Omental fat pad (tissue), 3 donors: ENCODE measurements at regions not wholly inside any gene's neighbourhood (a gene's known extent, or its start where the extent isn't known, plus 50 kb on each side); places are given as distances from the start of the nearest gene placed in this dataset.

Source experiments
- ATAC-seq: fragments of 150-250 bp; one replicate; pipeline ENCODE4 v1.9.1; 2016; ENCODE audit warnings: mild to moderate bottlenecking, moderate library complexity; ENCODE audit not compliant: low FRiP score
- DNase-seq: peaks from one replicate; pipeline ENCODE4 v3.0.0-alpha.2; 2019; ENCODE audit warnings: low spot score
- TF ChIP-seq, protein P1 (sequence below), 3 donors: fragments of 450-650 bp; IDR thresholded peaks; one replicate each; pipeline ENCODE4 v1.5.1; 2016 to 2017; ENCODE audit warnings: antibody characterized with exemption in 3 of 3, mild to moderate bottlenecking in 3 of 3, moderate library complexity in 2 of 3

DNA sequence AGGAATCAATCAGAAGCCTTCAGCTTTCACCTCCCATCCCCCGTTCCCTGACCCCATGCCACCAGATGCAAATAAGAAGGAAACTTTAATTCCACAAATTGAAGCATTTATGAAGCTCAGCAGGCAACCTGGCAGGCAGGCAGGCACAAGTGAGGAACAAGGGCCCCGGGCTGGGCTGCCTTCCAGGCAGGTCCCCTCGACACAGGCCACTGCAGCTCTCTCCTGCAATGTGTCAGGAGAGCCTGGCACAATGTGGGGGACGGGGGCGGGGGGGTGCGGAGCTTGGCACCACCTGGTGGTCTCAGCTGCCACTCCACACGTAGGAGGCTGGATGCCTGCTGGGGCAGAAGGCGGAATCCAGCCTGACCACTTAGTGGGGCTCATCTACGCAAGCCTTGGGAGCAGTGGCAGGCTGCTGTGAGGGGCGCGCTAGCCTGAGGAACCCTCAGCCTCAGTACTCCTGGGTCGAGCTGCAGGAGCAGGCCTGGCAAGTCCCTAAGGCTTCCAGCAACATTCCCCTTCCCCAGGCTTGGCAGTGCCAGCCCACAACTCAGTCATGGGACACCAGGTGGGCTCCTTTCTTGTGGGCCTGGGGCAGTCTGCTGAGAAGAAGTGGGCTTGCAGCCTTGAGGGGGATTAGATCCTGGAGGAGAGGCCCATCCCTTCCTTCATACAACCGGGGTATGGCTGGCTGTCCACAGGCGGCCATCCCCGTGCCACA lies 50.2 kb upstream of the KCNMB1 start:
- DNase-seq (no peak), ATAC-seq (no peak)
- TF ChIP-seq, protein P1, sequence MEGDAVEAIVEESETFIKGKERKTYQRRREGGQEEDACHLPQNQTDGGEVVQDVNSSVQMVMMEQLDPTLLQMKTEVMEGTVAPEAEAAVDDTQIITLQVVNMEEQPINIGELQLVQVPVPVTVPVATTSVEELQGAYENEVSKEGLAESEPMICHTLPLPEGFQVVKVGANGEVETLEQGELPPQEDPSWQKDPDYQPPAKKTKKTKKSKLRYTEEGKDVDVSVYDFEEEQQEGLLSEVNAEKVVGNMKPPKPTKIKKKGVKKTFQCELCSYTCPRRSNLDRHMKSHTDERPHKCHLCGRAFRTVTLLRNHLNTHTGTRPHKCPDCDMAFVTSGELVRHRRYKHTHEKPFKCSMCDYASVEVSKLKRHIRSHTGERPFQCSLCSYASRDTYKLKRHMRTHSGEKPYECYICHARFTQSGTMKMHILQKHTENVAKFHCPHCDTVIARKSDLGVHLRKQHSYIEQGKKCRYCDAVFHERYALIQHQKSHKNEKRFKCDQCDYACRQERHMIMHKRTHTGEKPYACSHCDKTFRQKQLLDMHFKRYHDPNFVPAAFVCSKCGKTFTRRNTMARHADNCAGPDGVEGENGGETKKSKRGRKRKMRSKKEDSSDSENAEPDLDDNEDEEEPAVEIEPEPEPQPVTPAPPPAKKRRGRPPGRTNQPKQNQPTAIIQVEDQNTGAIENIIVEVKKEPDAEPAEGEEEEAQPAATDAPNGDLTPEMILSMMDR (IDR thresholded peaks at IDR 0.05), result no peak
